G401 (cell line): ENCODE measurements at regions not wholly inside any gene's neighbourhood (a gene's known extent, or its start where the extent isn't known, plus 50 kb on each side); places are given as distances from the start of the nearest gene placed in this dataset.
A peak's percentile ranks its signal among the peaks of the same experiment; 100 is the strongest.

Source experiments
- DNase-seq: peaks from one replicate; pipeline ENCODE4 v3.0.0-alpha.2; 2015; ENCODE audit warnings: low spot score
- in situ Hi-C: cut with HindIII; loops from 2 replicates; pipeline ENCODE4 v1.10.0; 2016; ENCODE audit warnings: low sequenced_read_pairs, mixed read lengths

DNA sequence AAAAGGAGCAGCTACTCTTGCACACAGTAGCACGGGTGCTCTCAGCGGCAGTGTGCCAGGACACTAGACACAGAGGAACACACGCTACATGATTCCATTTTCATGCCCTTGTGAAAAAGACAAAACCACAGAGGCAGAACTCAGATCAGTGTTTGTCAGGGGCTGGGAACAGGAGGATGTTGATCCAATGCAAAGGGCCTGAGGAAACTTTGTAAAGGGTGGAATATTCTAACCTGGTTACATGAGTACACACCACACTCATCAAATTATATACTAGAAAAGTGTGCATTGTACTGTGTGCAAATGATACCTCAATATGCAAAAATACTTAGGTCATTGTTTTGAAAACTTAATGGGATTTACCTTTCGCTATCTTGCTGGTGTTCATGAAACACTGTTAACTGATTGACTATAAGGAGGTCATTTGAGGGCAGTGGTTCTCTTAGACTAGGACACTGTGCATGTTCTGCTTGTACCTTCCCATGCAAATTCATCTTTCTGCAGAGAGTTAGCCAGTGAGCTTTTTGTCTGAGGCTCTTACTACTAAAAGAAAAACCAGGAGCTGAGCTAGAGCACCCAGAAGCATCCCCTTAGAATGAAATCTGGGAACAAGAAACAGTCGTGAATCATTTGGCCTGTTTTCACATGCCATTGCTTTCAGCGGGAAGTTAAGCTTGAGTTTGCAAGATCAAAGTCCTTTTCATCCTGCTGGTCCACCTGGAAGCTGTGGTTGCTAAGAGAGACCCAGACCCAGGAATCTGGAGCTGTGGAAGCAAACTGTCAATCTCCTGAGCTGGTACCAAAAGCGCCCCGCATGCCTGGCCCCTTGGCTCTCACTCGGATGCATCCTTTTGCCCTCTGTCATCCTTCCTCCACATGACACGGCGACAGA is 204.8 kb downstream of the TTLL2 start:
- in situ Hi-C loops = no loop called here
- DNase-seq = no peak

- DNase-seq = no peak
- in situ Hi-C loops = no loop called here
Observed at GRCh38 chr6:167530951-167531350, 206.1 kb downstream of the TTLL2 start.

DNA sequence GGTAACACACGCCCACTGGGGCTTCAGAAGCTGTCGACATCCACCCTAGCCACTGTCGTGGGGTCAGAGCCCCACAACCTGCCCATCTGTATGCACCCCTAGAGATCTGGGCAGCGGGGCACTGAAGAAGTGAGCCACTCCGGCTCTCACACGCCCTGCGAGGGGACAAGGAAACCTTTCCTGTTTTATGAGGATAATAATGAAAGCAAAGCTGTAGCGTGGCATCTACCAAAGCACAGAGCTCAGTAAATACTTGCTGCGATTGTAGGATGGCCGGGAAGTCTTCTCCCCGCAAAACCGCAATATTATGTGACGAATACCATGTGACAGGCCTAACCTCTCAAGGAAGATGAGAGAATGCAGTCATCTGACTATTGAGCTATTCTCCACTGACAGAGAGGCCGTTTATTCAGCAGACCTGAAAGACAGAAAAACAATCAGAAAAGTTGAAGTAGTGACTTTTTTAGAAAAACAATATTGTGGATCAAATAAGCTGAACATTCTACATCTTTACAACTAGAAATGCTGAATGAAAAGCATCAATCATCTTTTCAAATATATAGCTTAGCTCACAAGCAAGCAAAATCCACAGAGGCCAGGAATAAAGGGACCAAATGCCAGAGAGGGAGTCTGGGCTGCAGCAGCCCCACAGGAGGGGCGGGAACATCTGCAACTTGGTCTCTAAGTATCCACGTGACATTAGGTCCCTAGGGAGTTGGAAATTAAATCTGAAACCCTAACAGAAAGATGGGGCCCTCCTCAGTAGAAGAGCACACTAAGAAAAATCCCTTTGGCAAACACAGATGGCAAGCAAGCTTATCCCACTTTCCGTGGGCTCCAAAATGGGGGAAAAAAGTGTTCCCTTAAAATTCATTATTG is 207.8 kb downstream of the TTLL2 start:
- in situ Hi-C loops = no loop called here
- no peak for DNase-seq

GRCh38 chr6:167533851-167534250 is 209.0 kb downstream of the TTLL2 start:
- DNase-seq = no peak
- in situ Hi-C loops = no loop called here

GRCh38 chr6:167537816-167538215 is 212.9 kb downstream of the TTLL2 start:
- in situ Hi-C loops = no loop called here
- no peak for DNase-seq

GRCh38 chr6:167538746-167539145 is 213.9 kb downstream of the TTLL2 start:
- no peak for DNase-seq
- in situ Hi-C loops = no loop called here

GRCh38 chr6:167540796-167541195 is 215.9 kb downstream of the TTLL2 start:
- DNase-seq = no peak
- in situ Hi-C loops = no loop called here

GRCh38 chr6:167541544-167541943 is 216.7 kb downstream of the TTLL2 start:
- no peak for DNase-seq
- in situ Hi-C loops = no loop called here

- no peak for DNase-seq
- in situ Hi-C loops = no loop called here
Observed at GRCh38 chr6:167543602-167544497, 219.0 kb downstream of the TTLL2 start.

GRCh38 chr6:167546611-167547327 is 221.9 kb downstream of the TTLL2 start:
- DNase-seq = no peak
- in situ Hi-C loops = no loop called here

DNA sequence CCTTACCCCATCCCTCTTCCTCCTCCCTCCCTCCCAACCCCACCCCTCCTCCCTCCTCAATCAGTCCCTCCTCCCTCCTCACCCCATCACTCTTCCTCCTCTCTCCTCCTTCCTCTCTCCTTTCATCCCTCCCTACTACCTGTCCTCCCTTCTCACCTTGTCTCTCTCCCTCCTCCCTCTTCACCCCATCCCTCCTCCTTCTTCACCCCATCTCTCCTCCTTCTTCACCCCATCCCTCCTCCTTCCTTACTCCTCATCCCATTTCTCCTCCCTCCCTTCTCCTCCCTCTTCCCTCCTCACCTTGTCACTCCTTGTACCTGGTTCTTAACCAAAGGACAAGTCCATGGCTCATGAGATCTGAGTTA is 222.4 kb downstream of the TTLL2 start:
- no peak for DNase-seq
- in situ Hi-C loops = no loop called here

- DNase-seq = no peak
- in situ Hi-C loops = no loop called here
Observed at GRCh38 chr6:167547751-167548150, 222.9 kb downstream of the TTLL2 start.

- DNase-seq = no peak
- in situ Hi-C loops = no loop called here
Observed at GRCh38 chr6:167548451-167548850, 223.6 kb downstream of the TTLL2 start.

GRCh38 chr6:167549213-167549612 is 224.3 kb downstream of the TTLL2 start:
- DNase-seq = no peak
- in situ Hi-C loops = no loop called here

DNA sequence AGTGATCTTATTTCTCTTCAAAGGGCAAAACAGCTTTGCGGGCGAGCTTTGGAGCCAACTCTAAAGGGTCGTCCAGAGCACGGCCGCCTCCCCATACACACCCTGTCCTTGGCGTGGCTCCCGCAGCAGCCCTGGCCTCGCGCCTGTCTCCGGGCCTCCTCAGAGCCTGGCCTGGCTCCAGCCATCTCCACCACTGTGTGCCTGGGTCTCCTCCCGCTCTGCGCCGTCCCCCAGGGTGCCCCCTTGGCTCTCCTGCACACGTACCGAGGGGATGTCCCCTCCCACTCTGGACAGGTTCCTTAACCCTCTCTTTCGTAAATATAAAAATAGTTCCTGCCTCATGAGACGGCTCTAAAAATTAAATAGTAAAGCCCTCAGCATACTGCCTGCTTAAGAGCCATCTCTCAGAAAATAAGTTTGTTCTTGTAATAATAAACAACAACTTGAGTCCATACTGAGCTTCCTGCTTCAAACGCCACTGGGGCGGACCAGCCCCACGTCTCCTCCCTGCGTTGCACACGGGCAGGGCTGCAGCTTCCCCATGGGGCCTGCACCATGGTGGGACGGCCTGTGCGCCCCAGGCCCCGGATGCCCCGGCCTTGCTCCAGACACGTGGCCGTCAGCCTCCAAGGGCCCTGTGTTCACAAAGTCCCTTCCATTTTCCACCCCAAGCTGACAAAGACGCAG is 226.2 kb downstream of the TTLL2 start:
- DNase-seq = peak; percentile 24

GRCh38 chr6:167551628-167552257 is 226.9 kb downstream of the TTLL2 start:
- DNase-seq = no peak
- in situ Hi-C loops = no loop called here

More for the DNA sequence above, 226.2 kb downstream of the TTLL2 start:
- in situ Hi-C loops = no loop called here

GRCh38 chr6:167552258-167552630 is 227.4 kb downstream of the TTLL2 start:
- in situ Hi-C loops = no loop called here
- DNase-seq = no peak
